ENCODE measurements at regions not wholly inside any gene's neighbourhood (a gene's known extent, or its start where the extent isn't known, plus 50 kb on each side); places are given as distances from the start of the nearest gene placed in this dataset.

DNA sequence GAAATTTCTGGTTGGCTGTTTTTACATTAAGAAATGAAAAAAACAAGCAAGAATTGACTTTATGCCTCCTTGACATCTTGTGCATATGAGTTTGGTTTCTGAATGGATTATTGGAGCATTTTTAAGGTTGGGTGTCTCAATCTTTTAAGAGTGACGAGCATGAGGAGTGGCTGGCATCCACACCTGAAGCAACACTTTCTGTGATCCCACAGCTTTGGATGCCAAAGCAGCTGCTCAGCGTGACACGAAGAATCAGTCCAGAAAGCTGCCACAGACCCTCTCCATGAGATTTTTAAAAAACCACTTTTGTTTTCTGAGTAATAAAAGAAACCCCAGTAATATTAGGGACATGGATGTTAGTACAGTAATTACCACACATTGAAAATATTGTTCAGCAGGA is 154.5 kb downstream of the KLF13 start:
- TF ChIP-seq MAFK (IDR thresholded peaks at IDR 0.05; ENCODE audit: partially characterized antibody) (no peak), E2F6 (IDR thresholded peaks at IDR 0.05; ENCODE audit: borderline replicate concordance, low read depth) (no peak), POLR2A (IDR thresholded peaks at IDR 0.05; ENCODE audit: low read length) (no peak), PHF8 (IDR thresholded peaks at IDR 0.05; ENCODE audit: borderline replicate concordance, low read depth) (no peak), JUNB (IDR thresholded peaks at IDR 0.05) (no peak), CBX2 (IDR thresholded peaks at IDR 0.05; ENCODE audit: borderline replicate concordance, low read depth) (no peak)
- TF ChIP-seq, protein P1, sequence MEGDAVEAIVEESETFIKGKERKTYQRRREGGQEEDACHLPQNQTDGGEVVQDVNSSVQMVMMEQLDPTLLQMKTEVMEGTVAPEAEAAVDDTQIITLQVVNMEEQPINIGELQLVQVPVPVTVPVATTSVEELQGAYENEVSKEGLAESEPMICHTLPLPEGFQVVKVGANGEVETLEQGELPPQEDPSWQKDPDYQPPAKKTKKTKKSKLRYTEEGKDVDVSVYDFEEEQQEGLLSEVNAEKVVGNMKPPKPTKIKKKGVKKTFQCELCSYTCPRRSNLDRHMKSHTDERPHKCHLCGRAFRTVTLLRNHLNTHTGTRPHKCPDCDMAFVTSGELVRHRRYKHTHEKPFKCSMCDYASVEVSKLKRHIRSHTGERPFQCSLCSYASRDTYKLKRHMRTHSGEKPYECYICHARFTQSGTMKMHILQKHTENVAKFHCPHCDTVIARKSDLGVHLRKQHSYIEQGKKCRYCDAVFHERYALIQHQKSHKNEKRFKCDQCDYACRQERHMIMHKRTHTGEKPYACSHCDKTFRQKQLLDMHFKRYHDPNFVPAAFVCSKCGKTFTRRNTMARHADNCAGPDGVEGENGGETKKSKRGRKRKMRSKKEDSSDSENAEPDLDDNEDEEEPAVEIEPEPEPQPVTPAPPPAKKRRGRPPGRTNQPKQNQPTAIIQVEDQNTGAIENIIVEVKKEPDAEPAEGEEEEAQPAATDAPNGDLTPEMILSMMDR (IDR thresholded peaks at IDR 0.05): no peak
- TF ChIP-seq, protein P2, sequence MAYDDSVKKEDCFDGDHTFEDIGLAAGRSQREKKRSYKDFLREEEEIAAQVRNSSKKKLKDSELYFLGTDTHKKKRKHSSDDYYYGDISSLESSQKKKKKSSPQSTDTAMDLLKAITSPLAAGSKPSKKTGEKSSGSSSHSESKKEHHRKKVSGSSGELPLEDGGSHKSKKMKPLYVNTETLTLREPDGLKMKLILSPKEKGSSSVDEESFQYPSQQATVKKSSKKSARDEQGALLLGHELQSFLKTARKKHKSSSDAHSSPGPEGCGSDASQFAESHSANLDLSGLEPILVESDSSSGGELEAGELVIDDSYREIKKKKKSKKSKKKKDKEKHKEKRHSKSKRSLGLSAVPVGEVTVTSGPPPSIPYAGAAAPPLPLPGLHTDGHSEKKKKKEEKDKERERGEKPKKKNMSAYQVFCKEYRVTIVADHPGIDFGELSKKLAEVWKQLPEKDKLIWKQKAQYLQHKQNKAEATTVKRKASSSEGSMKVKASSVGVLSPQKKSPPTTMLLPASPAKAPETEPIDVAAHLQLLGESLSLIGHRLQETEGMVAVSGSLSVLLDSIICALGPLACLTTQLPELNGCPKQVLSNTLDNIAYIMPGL (CRISPR knock-in tag; IDR thresholded peaks at IDR 0.05; ENCODE audit: borderline replicate concordance): no peak

Data from A549 (cell line).